C4-2B (cell line): ENCODE measurements at regions not wholly inside any gene's neighbourhood (a gene's known extent, or its start where the extent isn't known, plus 50 kb on each side); places are given as distances from the start of the nearest gene placed in this dataset.

Experiments used
- H3K27ac ChIP-seq: fragments of 450-650 bp; 2 replicates; pipeline ENCODE4 v1.5.1; 2017
- ZFX ChIP-seq: fragments of 450-650 bp; IDR thresholded peaks from 2 replicates; pipeline ENCODE4 v1.6.1; 2017
- TF ChIP-seq, protein P1 (sequence below): fragments of 450-650 bp; conservative IDR thresholded peaks from 2 replicates; pipeline ENCODE4 v1.5.1; 2017; ENCODE audit warnings: mild to moderate bottlenecking

DNA sequence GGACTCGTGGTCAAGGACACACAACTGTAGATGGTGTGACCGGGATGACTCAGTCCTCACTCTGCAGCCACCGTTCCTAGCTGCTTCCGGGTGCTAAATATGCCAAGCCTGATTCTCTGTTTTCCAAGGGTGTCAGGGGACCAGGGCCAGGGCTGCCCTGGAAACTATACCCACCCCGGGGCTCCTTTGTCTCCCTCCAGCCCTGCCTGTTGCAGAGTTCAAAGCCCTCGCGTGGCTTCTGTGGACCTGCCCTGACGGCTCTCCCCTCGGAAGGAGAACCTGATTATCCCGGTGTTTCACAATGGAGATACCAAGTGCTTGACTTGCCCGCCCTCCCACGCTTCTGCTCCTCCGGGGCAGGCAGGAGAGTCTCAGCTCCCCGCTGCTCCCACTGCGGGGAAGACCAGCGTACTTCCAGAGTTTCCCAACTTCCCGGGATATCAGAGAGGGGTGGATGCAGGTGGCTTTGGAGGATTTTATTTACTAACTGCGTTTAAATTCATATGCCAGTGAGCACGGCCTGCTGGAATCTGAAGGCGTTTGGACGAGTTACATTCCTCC lies 125.0 kb downstream of the ASB7 start:
- TF ChIP-seq, protein P1, sequence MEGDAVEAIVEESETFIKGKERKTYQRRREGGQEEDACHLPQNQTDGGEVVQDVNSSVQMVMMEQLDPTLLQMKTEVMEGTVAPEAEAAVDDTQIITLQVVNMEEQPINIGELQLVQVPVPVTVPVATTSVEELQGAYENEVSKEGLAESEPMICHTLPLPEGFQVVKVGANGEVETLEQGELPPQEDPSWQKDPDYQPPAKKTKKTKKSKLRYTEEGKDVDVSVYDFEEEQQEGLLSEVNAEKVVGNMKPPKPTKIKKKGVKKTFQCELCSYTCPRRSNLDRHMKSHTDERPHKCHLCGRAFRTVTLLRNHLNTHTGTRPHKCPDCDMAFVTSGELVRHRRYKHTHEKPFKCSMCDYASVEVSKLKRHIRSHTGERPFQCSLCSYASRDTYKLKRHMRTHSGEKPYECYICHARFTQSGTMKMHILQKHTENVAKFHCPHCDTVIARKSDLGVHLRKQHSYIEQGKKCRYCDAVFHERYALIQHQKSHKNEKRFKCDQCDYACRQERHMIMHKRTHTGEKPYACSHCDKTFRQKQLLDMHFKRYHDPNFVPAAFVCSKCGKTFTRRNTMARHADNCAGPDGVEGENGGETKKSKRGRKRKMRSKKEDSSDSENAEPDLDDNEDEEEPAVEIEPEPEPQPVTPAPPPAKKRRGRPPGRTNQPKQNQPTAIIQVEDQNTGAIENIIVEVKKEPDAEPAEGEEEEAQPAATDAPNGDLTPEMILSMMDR = no peak
- TF ChIP-seq ZFX = no peak
- H3K27ac ChIP-seq = no peak overlapping the region

DNA sequence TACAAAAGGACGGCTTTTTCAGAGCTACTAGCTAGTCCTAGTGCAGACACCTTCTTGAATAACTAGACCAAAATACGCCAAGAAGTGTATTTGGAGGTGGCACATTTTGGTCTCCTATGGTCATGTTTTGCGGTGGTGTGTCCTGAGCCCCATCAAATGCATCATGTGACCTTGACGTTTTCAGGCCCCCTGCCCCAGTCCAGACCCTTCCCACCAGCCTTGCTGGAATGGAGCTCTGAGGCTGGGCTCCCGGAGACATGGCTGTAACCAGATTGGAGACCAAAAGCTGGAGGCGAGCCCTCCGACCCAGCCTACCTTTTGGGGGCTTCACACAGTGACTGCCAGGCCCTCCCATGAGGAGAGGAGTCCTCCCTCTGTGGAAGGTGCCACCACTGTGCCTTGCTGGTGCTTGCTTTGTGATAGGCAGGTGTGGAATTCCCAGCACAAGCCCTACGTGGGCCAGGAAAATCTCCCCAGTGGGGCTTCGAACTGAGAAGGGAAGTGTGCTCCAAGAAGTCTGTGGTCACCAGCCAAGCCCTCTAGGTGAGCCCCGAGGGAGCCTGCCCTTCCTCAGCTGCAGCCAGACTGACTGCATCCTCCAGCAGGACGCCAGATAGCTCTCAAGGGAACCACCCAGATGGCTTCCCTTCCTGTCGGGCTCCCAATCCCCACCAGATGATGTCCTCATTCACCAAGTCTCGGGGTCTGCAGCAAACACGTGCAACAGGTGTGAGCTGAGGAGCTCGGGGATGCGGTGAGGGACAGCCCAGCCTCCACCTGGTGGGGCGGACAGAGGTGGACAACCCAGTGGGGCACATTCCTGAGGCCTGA lies 126.2 kb downstream of the ASB7 start:
- H3K27ac ChIP-seq = no peak overlapping the region
- TF ChIP-seq ZFX = no peak
- TF ChIP-seq, protein P1 = no peak

DNA sequence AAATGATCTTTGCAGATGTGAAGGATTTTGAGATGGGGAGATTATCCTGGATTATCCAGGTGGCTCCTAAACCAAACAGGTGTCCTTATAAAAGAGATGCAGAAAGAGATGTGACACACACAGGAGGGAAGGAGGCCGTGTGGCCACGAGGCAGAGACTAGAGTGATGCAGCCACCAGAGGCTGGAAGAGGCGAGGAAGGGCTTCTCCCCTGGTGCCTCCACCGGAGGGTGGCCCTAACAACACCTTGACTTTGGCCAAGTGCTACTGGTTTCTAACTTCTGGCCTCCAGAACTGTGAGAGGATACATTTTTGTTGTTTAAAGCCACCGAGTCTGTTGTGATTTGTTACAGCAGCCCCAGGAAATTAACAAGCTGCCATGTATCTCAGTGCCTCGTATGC lies 127.1 kb downstream of the ASB7 start:
- TF ChIP-seq, protein P1 = no peak
- no peak for TF ChIP-seq ZFX
- no peak overlapping the region for H3K27ac ChIP-seq

DNA sequence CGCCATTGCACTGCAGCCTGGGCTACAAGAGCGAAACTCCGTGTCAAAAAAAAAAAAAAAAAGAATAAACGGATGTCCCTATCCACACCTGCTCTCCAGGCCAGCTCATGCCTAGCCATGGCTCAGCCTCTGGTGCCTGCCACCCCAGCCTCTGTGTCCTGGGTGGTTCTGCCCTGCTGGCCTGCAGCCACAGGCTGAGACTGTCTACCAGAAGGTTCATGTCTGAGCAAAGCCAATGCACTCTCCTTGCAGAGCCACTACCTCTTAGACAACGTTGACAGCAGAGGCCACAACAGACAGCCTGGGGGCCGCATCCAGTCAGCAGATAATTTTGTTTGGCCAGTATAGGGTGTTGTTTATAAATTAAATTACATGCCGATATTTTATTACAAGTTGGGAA lies 127.7 kb downstream of the ASB7 start:
- TF ChIP-seq ZFX = no peak
- TF ChIP-seq, protein P1 = no peak
- H3K27ac ChIP-seq = no peak overlapping the region

- H3K27ac ChIP-seq = no peak overlapping the region
- TF ChIP-seq, protein P1 = no peak
- no peak for TF ChIP-seq ZFX
These were observed 128.4 kb downstream of the ASB7 start for GRCh38 chr15:100730655-100731266.

- H3K27ac ChIP-seq = no peak overlapping the region
- no peak for TF ChIP-seq ZFX
- TF ChIP-seq, protein P1 = no peak
These were observed 129.1 kb downstream of the ASB7 start for GRCh38 chr15:100731267-100732152.
